ENCODE measurements at regions not wholly inside any gene's neighbourhood (a gene's known extent, or its start where the extent isn't known, plus 50 kb on each side); places are given as distances from the start of the nearest gene placed in this dataset.

GRCh38 chr4:97504713-97505112, 638.6 kb downstream of the STPG2 start:
- Histone ChIP-seq H4K20me1 (ENCODE audit: insufficient read depth) (no peaks in the 10 kb centered on the region), H3K27ac (ENCODE audit: low read depth, low read length) (no peak overlapping the region), H3K4me2 (ENCODE audit: low read length) (no peak overlapping the region), H3K9me3 (ENCODE audit: control insufficient read depth in 1 of 2, insufficient read depth in 1 of 2, low read depth in 1 of 2, low read length in 2 of 2) (no peaks in the 10 kb centered on the region), H3K9ac (ENCODE audit: low read length) (no peak overlapping the region), H2AFZ (ENCODE audit: low read depth, low read length, poor library complexity, severe bottlenecking) (peak overlapping the region; percentile 84), H3K9me2 (ENCODE audit: insufficient read depth) (no peaks in the 10 kb centered on the region), H3K79me2 (ENCODE audit: insufficient read depth, low read length) (no peaks in the 10 kb centered on the region), H3K36me3 (ENCODE audit: control insufficient read depth in 1 of 2, insufficient read depth in 2 of 2, low read length in 2 of 2) (no peaks in the 10 kb centered on the region), H3K4me1 (ENCODE audit: control insufficient read depth in 1 of 2, insufficient read depth in 2 of 2, low read length in 2 of 2) (peaks cover 7 to 19% of the 10 kb centered on the region in 2 experiments; a peak in 3 of 4 replicates), H3K27me3 (ENCODE audit: insufficient read depth, low read length) (no peaks in the 10 kb centered on the region), H3K4me3 (replicated peaks in 1 of 2; ENCODE audit: low read depth in 1 of 2, low read length in 2 of 2) (no peak overlapping the region)
- ChIA-PET RAD21 (ENCODE audit: low non-redundant PET in 1 of 2, low total read pairs in 2 of 2, uncharacterized antibody in 2 of 2, unreplicated experiment in 2 of 2) (no interaction called here), POLR2A (no interaction called here), CTCF (no interaction called here)
- no peak for ATAC-seq
- intact Hi-C loops (cut with micrococcal nuclease) = no loop called here
- no TSS peak for BruUV-seq (replicated peaks)
- no peak for DNase-seq (ENCODE audit: low read depth, low spot score)
- TF ChIP-seq ZNF274 (IDR thresholded peaks at IDR 0.05; ENCODE audit: low read depth, low read length) (no peak), ATF3 (IDR thresholded peaks at IDR 0.05) (no peak), EZH2phosphoT487 (IDR thresholded peaks at IDR 0.05; ENCODE audit: borderline replicate concordance) (no peak), ZFX (IDR thresholded peaks at IDR 0.05) (no peak), RAD21 (IDR thresholded peaks at IDR 0.05; ENCODE audit: low read depth) (no peak), ELF1 (IDR thresholded peaks at IDR 0.05; ENCODE audit: borderline replicate concordance, low read depth) (no peak)

- Histone ChIP-seq H3K9me2 (ENCODE audit: insufficient read depth) (no peaks in the 10 kb centered on the region), H2AFZ (ENCODE audit: low read depth, low read length, poor library complexity, severe bottlenecking) (peak overlapping the region; percentile 63), H3K9me3 (ENCODE audit: control insufficient read depth in 1 of 2, insufficient read depth in 1 of 2, low read depth in 1 of 2, low read length in 2 of 2) (no peaks in the 10 kb centered on the region), H3K27me3 (ENCODE audit: insufficient read depth, low read length) (no peaks in the 10 kb centered on the region), H3K4me3 (replicated peaks in 1 of 2; ENCODE audit: low read depth in 1 of 2, low read length in 2 of 2) (no peak overlapping the region), H3K27ac (ENCODE audit: low read depth, low read length) (no peak overlapping the region), H3K9ac (ENCODE audit: low read length) (no peak overlapping the region), H3K79me2 (ENCODE audit: insufficient read depth, low read length) (no peaks in the 10 kb centered on the region), H4K20me1 (ENCODE audit: insufficient read depth) (no peaks in the 10 kb centered on the region), H3K4me2 (ENCODE audit: low read length) (no peak overlapping the region), H3K36me3 (ENCODE audit: control insufficient read depth in 1 of 2, insufficient read depth in 2 of 2, low read length in 2 of 2) (no peaks in the 10 kb centered on the region), H3K4me1 (ENCODE audit: control insufficient read depth in 1 of 2, insufficient read depth in 2 of 2, low read length in 2 of 2) (peaks cover 5 to 16% of the 10 kb centered on the region in 2 experiments; a peak in 3 of 4 replicates)
- ATAC-seq = peak; percentile 76
- intact Hi-C loops (cut with micrococcal nuclease) = no loop called here
- RAD21 ChIA-PET (ENCODE audit: low non-redundant PET in 1 of 2, low total read pairs in 2 of 2, uncharacterized antibody in 2 of 2, unreplicated experiment in 2 of 2) = no interaction called here
- no peak for DNase-seq (ENCODE audit: low read depth, low spot score)
- POLR2A ChIA-PET = no interaction called here
- BruUV-seq (replicated peaks) = no TSS peak
- no peak for TF ChIP-seq POLR2AphosphoS5 (IDR thresholded peaks at IDR 0.05; ENCODE audit: low read depth, low read length)
- no peak for TF ChIP-seq SRF (IDR thresholded peaks at IDR 0.05; ENCODE audit: low read depth)
- TF ChIP-seq CTCF (IDR thresholded peaks at IDR 0.05 in 2 of 3, conservative IDR thresholded peaks at IDR 0.05 in 1 of 3; ENCODE audit: borderline replicate concordance in 1 of 3, insufficient read depth in 1 of 3, low read depth in 2 of 3, low read length in 2 of 3) = no peak
- TF ChIP-seq SP1 (IDR thresholded peaks at IDR 0.05; ENCODE audit: low read depth) = no peak
- no peak for TF ChIP-seq JUND (IDR thresholded peaks at IDR 0.05)
- no peak for TF ChIP-seq POLR2A (IDR thresholded peaks at IDR 0.05; ENCODE audit: borderline replicate concordance, extremely low read depth, insufficient read depth, insufficient read length)
- TF ChIP-seq CEBPB (IDR thresholded peaks at IDR 0.05; ENCODE audit: low read depth) = no peak
- TF ChIP-seq ZFX (IDR thresholded peaks at IDR 0.05) = no peak
- no peak for TF ChIP-seq SIN3A (IDR thresholded peaks at IDR 0.05; ENCODE audit: low read depth)
- TF ChIP-seq FOSL1 (IDR thresholded peaks at IDR 0.05; ENCODE audit: low read depth) = no peak
- no peak for TF ChIP-seq RAD21 (IDR thresholded peaks at IDR 0.05; ENCODE audit: low read depth)
- no peak for TF ChIP-seq CBX3 (IDR thresholded peaks at IDR 0.05; ENCODE audit: low read depth)
- no peak for TF ChIP-seq MAX (IDR thresholded peaks at IDR 0.05)
- no peak for TF ChIP-seq EGR1 (IDR thresholded peaks at IDR 0.05; ENCODE audit: low read depth)
- no peak for TF ChIP-seq ZNF274 (IDR thresholded peaks at IDR 0.05; ENCODE audit: low read depth, low read length)
- CTCF ChIA-PET = no interaction called here
Observed at GRCh38 chr4:97507587-97508245, 635.6 kb downstream of the STPG2 start.
